ENCODE measurements at regions not wholly inside any gene's neighbourhood (a gene's known extent, or its start where the extent isn't known, plus 50 kb on each side); places are given as distances from the start of the nearest gene placed in this dataset.
"Not testable (repeated sequence)": the region's sequence is repeated elsewhere in the genome, so short reads cannot be mapped to it uniquely, and the experiment has no call there.

- in situ Hi-C loops (cut with MboI; ENCODE audit: low sequenced_read_pairs, unreplicated experiment): no loop called here
- TF ChIP-seq CTCF (IDR thresholded peaks at IDR 0.05; ENCODE audit: borderline replicate concordance, control extremely low read depth, extremely low read depth, insufficient read depth, missing control alignments): no peak
These were observed 1231.2 kb upstream of the FLRT2 start for GRCh38 chr14:84298663-84299195.

GRCh38 chr14:84303140-84303539 is 1226.8 kb upstream of the FLRT2 start:
- TF ChIP-seq CTCF (IDR thresholded peaks at IDR 0.05; ENCODE audit: borderline replicate concordance, control extremely low read depth, extremely low read depth, insufficient read depth, missing control alignments): no peak
- in situ Hi-C loops (cut with MboI; ENCODE audit: low sequenced_read_pairs, unreplicated experiment): no loop called here
- DNase-seq (ENCODE audit: low spot score): no peak

More at GRCh38 chr14:84298663-84299195, 1231.2 kb upstream of the FLRT2 start:
- no peak for DNase-seq (ENCODE audit: low spot score)

- DNase-seq (ENCODE audit: low spot score): no peak
- in situ Hi-C loops (cut with MboI; ENCODE audit: low sequenced_read_pairs, unreplicated experiment): no loop called here
- TF ChIP-seq CTCF (IDR thresholded peaks at IDR 0.05; ENCODE audit: borderline replicate concordance, control extremely low read depth, extremely low read depth, insufficient read depth, missing control alignments): no peak
These were observed 1217.4 kb upstream of the FLRT2 start for GRCh38 chr14:84312551-84312950.

- no peak for TF ChIP-seq CTCF (IDR thresholded peaks at IDR 0.05; ENCODE audit: borderline replicate concordance, control extremely low read depth, extremely low read depth, insufficient read depth, missing control alignments)
- in situ Hi-C loops (cut with MboI; ENCODE audit: low sequenced_read_pairs, unreplicated experiment): no loop called here
- DNase-seq (ENCODE audit: low spot score): no peak
These were observed 1206.5 kb upstream of the FLRT2 start for GRCh38 chr14:84323450-84323849.

- TF ChIP-seq CTCF (IDR thresholded peaks at IDR 0.05; ENCODE audit: borderline replicate concordance, control extremely low read depth, extremely low read depth, insufficient read depth, missing control alignments): no peak
- DNase-seq (ENCODE audit: low spot score): no peak
- in situ Hi-C loops (cut with MboI; ENCODE audit: low sequenced_read_pairs, unreplicated experiment): no loop called here
These were observed 1206.0 kb upstream of the FLRT2 start for GRCh38 chr14:84323978-84324377.

GRCh38 chr14:84336433-84336832 is 1193.5 kb upstream of the FLRT2 start:
- DNase-seq (ENCODE audit: low spot score): no peak
- in situ Hi-C loops (cut with MboI; ENCODE audit: low sequenced_read_pairs, unreplicated experiment): no loop called here
- TF ChIP-seq CTCF (IDR thresholded peaks at IDR 0.05; ENCODE audit: borderline replicate concordance, control extremely low read depth, extremely low read depth, insufficient read depth, missing control alignments): no peak

GRCh38 chr14:84340938-84341337 is 1189.0 kb upstream of the FLRT2 start:
- no peak for DNase-seq (ENCODE audit: low spot score)
- no peak for TF ChIP-seq CTCF (IDR thresholded peaks at IDR 0.05; ENCODE audit: borderline replicate concordance, control extremely low read depth, extremely low read depth, insufficient read depth, missing control alignments)
- in situ Hi-C loops (cut with MboI; ENCODE audit: low sequenced_read_pairs, unreplicated experiment): no loop called here

- in situ Hi-C loops (cut with MboI; ENCODE audit: low sequenced_read_pairs, unreplicated experiment); DNase-seq (ENCODE audit: low spot score): not testable (repeated sequence)
These were observed 1188.1 kb upstream of the FLRT2 start for GRCh38 chr14:84341867-84342266.

Measured in GM13976 (cell line).